ENCODE measurements at regions not wholly inside any gene's neighbourhood (a gene's known extent, or its start where the extent isn't known, plus 50 kb on each side); places are given as distances from the start of the nearest gene placed in this dataset.

DNA sequence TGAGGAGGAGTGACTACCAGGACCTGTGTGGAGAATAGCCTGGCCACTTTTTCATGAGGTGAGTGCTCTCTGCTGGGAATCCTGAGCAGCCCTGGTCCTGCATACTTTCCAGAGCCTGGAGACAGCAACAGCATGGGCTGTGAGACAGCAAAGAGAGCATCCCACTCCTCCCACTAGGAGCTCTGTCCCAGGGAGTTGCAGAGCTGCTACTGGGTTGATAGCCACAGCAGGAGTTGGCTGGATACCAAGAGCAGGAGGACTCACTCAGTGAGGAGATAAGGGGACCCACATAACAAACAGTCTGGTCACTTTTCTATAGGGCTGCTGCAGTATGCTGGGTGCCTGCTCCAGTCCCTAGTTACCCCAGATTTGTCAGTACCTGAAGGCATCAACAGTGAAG, 439.3 kb upstream of the CDH8 start:
- Mint-ChIP-seq H3K9me3 (ENCODE audit: low read depth) (peaks cover 25% of the 10 kb centered on the region), H3K27me3 (no peaks in the 10 kb centered on the region), H3K4me1 (no peaks in the 10 kb centered on the region), H3K27ac (no peak overlapping the region), H3K36me3 (no peaks in the 10 kb centered on the region), H3K4me3 (no peak overlapping the region)
- ATAC-seq (no peak), DNase-seq (no peak)
- CTCF ChIA-PET, result no interaction called here

DNA sequence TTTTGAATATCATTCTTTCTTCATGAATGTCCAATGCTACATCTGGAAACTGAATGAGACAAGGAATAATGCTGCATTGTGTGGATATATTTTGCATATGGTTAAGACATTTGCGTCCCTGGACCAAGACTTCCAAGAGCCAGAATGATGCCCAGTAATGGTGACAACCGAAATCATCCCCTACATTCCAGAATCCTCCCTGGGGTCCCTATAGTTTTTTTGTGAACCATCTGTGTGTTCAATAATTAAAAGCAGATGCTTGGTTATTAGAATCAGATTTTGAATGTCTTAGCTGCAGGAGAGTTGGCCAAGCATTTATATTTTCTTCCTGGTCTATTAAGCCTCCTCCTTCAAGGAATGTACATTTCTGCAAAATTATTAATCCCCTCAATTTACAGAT, 426.7 kb upstream of the CDH8 start:
- Mint-ChIP-seq H3K36me3 (no peaks in the 10 kb centered on the region), H3K9me3 (ENCODE audit: low read depth) (peaks cover 14% of the 10 kb centered on the region), H3K4me1 (no peaks in the 10 kb centered on the region)

DNA sequence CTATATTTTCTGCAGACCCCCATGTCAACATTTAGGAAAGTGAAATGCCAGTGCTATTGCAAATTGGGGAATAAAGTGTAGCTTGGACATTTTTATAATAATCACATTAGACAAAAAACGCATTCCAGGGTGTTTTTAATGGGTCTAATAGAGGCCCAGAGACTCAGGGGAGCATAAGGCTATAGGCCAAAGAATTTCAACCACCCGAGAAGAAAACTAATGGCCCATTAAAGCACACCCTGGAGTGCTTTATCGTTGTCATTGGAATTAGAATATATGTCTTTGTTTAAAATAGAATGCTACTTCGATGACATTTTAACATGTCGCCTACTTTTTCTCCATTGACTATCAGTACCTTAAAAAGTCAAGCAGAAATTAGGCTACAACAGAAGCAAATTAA, 414.1 kb upstream of the CDH8 start:
- CTCF ChIA-PET, result no interaction called here
- no peaks in the 10 kb centered on the region for H3K36me3 Mint-ChIP-seq
- DNase-seq (no peak), ATAC-seq (no peak)
- no peaks in the 10 kb centered on the region for H3K4me1 Mint-ChIP-seq
- no peak overlapping the region for H3K27ac Mint-ChIP-seq
- H3K27me3 Mint-ChIP-seq, result no peaks in the 10 kb centered on the region
- peaks cover 15% of the 10 kb centered on the region for H3K9me3 Mint-ChIP-seq (ENCODE audit: low read depth)
- no peak overlapping the region for H3K4me3 Mint-ChIP-seq

More for the DNA sequence above, 426.7 kb upstream of the CDH8 start:
- CTCF ChIA-PET, result no interaction called here
- DNase-seq, result no peak
- H3K27me3 Mint-ChIP-seq, result no peaks in the 10 kb centered on the region
- H3K27ac Mint-ChIP-seq, result no peak overlapping the region
- no peak overlapping the region for H3K4me3 Mint-ChIP-seq
- ATAC-seq, result no peak

DNA sequence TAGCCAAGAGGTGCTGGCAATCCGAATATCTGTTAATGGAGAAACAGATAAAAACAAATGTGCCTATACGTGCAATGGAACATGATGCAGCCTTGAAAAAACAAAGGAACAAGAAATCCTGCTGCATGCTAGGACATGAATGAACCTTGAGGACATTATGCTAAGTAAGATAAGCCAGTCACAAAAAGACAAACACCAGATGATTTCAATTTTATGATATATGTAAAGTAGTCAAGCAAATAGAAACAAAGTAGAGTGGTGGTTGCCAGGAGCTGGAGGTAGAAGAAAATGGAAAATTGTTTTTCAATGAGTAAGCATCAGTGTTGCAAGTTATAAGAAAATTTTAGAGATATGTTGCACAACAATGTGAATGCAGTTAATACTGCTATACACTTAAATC, 409.7 kb upstream of the CDH8 start:
- Mint-ChIP-seq H3K27me3 (no peaks in the 10 kb centered on the region), H3K4me3 (no peak overlapping the region), H3K36me3 (no peaks in the 10 kb centered on the region), H3K9me3 (ENCODE audit: low read depth) (peaks cover 5% of the 10 kb centered on the region), H3K27ac (no peak overlapping the region), H3K4me1 (no peaks in the 10 kb centered on the region)
- ATAC-seq, result no peak
- CTCF ChIA-PET, result no interaction called here
- no peak for DNase-seq

DNA sequence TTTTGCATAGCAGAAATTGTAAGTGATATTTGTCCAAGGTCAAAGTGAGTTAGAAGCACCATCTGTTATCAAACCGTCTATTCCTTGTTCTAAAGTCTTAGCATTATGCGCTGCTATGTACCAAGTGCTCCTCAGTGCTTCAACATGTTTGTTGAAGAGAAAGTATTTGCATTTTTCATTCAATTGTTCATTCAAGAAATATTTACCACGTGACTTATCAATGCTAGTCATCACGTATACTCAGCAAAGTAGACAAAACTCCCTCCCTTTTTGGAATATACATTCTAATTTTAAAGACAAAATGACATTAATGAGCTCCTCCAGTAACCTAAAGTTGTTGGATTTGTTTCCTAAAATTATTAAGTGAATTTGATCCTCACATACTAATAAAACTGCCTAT, 388.0 kb upstream of the CDH8 start:
- CTCF ChIA-PET, result no interaction called here

DNA sequence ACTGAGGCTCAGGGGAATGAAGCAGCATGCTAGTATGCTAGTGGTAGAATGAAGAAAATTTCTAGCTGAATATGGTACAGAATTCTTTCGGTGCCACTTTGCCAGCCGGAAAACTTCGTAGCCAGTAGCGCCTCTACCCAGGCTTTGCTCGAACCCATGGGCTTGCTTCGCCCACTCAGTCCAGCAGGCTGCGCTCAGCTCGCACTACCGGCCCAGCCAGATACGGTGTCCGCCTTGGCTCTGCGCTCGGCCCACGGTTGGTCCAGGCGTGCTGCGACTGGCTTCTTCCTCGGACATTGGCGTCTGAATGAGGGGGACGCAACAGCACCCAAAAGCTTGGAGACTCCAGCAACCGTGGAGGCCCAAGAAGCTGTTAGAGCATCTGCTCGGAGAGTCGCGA, 372.5 kb upstream of the CDH8 start:
- H3K9me3 Mint-ChIP-seq (ENCODE audit: low read depth), result peaks cover 11% of the 10 kb centered on the region
- CTCF ChIA-PET, result no interaction called here
- H3K4me1 Mint-ChIP-seq, result no peaks in the 10 kb centered on the region
- no peaks in the 10 kb centered on the region for H3K36me3 Mint-ChIP-seq
- no peak for ATAC-seq
- no peak for DNase-seq
- H3K4me3 Mint-ChIP-seq, result no peak overlapping the region
- no peaks in the 10 kb centered on the region for H3K27me3 Mint-ChIP-seq
- no peak overlapping the region for H3K27ac Mint-ChIP-seq

More for the DNA sequence above, 388.0 kb upstream of the CDH8 start:
- peaks cover 3% of the 10 kb centered on the region for H3K9me3 Mint-ChIP-seq (ENCODE audit: low read depth)
- ATAC-seq, result no peak
- no peaks in the 10 kb centered on the region for H3K4me1 Mint-ChIP-seq
- no peak overlapping the region for H3K27ac Mint-ChIP-seq
- no peak for DNase-seq
- no peaks in the 10 kb centered on the region for H3K27me3 Mint-ChIP-seq
- no peaks in the 10 kb centered on the region for H3K36me3 Mint-ChIP-seq
- no peak overlapping the region for H3K4me3 Mint-ChIP-seq

DNA sequence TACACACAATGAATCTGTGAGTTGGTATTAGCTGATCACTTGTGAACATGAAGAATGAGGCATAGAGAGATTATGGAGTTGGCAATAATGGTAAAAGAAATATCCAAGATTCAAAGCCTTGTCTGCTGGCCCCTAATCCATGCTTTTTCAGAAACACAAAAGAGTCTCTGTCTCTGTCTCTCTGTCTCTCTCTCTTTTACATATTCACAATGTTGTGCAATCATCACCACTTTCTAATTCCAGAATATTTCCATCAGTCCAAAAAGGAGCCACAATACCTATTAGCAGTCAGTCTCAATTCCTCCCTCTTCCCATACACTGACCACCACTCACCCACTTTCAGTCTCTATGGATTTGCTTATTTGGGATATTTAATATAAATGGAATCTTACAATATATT, 370.1 kb upstream of the CDH8 start:
- Mint-ChIP-seq H3K27ac (no peak overlapping the region), H3K4me3 (no peak overlapping the region), H3K27me3 (no peaks in the 10 kb centered on the region), H3K36me3 (no peaks in the 10 kb centered on the region), H3K9me3 (ENCODE audit: low read depth) (peaks cover 14% of the 10 kb centered on the region), H3K4me1 (no peaks in the 10 kb centered on the region)
- ATAC-seq (no peak), DNase-seq (no peak)
- CTCF ChIA-PET, result no interaction called here

DNA sequence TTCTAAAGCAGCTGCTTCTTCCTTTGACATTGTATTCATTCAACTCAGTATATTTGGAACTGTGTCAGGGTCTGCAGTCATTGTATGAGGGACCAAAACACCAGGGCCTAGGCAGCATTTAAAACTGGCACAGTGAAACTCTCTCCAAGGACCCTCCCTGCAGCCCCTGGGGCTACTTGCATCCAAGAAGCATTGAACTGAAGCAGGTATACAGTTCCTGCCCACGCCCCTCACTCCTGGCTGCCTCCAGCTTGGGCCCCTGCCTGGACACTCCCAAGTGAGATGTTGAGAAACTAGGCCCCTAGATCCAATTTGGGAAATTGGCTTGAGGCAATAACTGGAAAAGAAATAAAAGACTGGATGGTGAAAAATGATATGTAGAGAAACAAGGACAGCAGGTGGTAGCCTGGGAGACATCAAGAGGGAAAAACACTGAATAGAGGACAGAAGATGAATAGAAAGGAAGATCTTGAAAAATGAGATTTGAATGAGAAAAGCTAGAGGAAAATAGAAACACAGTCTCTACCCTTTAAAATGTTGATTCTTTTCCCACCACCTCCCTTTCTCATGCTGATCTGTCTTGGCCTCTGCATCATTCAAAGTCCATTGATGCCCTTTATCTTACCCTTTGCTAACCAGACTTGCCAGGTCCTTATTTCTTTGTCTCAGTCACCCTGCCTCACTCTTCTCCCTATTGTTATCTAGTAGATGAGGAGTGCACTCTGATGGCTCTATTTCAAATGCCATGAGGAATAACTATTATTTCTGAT, 368.8 kb upstream of the CDH8 start:
- Mint-ChIP-seq H3K27ac (no peak overlapping the region), H3K4me1 (no peaks in the 10 kb centered on the region), H3K9me3 (ENCODE audit: low read depth) (peaks cover 16% of the 10 kb centered on the region), H3K27me3 (no peaks in the 10 kb centered on the region), H3K4me3 (no peak overlapping the region), H3K36me3 (no peaks in the 10 kb centered on the region)
- DNase-seq (no peak), ATAC-seq (no peak)
- CTCF ChIA-PET, result no interaction called here

DNA sequence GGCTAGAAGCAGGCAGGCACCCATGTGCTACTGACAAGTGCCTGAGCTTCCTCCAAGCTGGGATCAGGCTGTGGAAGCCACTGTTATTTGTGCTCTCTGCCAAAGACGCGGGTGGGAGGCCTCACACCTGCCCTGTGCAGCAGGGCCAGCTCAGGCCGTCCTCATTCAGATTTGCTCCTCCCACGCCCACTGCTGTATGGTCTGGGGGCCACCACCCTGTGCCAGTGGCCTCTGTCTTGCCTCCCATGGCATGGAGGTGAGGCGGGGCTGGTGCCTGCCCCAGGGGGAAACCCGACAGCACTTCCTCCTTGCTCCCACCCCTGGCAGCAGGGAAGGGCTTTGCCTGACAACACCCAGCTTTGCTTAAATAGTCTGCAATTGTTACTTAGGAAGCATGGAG, 356.5 kb upstream of the CDH8 start:
- Mint-ChIP-seq H3K27me3 (no peaks in the 10 kb centered on the region), H3K4me3 (no peak overlapping the region), H3K27ac (no peak overlapping the region), H3K36me3 (no peaks in the 10 kb centered on the region), H3K4me1 (no peaks in the 10 kb centered on the region), H3K9me3 (ENCODE audit: low read depth) (peaks cover 5% of the 10 kb centered on the region)
- CTCF ChIA-PET, result no interaction called here
- DNase-seq, result no peak
- no peak for ATAC-seq

DNA sequence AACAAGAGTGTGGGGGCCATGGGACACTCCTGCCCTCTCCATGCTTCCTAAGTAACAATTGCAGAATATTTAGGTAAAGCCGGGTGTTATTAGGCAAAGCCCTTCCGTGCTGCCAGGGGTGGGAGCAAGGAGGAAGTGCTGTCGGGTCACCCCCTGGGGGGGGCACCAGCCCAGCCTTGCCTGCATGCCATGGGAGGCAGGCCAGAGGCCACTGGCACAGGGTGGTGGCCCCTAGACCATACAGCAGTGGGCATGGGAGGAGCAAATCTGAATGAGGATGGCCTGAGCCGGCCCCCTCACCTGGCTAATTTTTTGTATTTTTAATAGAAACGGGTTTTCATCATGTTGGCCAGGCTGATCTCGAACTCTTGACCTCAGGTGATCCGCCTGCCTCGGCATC, 355.7 kb upstream of the CDH8 start:
- no peaks in the 10 kb centered on the region for H3K4me1 Mint-ChIP-seq
- no peak overlapping the region for H3K27ac Mint-ChIP-seq
- ATAC-seq, result no peak
- no peaks in the 10 kb centered on the region for H3K36me3 Mint-ChIP-seq
- no peaks in the 10 kb centered on the region for H3K27me3 Mint-ChIP-seq
- H3K4me3 Mint-ChIP-seq, result no peak overlapping the region
- peaks cover 10% of the 10 kb centered on the region for H3K9me3 Mint-ChIP-seq (ENCODE audit: low read depth)
- CTCF ChIA-PET, result no interaction called here
- DNase-seq, result no peak

DNA sequence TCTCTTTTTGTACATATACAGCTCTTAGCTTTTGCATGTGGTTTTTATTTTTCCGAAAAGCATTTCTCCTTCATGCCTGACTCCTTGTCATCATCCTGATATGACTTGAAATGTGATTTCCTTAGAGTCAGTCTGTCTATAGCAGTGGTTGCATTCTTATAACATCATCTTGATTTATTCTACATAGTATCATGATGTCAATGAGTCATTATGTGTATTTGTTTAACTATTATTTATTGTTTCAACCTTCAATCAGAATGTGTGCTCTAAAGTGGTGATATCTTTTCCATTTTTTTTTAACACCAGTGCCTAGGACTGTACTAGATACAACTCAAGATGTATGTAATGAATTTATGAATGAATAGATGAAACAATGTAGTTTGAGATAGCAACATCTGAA, 354.9 kb upstream of the CDH8 start:
- Mint-ChIP-seq H3K4me1 (no peaks in the 10 kb centered on the region), H3K4me3 (no peak overlapping the region), H3K9me3 (ENCODE audit: low read depth) (peaks cover 7% of the 10 kb centered on the region), H3K27ac (no peak overlapping the region), H3K27me3 (no peaks in the 10 kb centered on the region), H3K36me3 (no peaks in the 10 kb centered on the region)
- ATAC-seq (no peak), DNase-seq (no peak)
- CTCF ChIA-PET, result no interaction called here

DNA sequence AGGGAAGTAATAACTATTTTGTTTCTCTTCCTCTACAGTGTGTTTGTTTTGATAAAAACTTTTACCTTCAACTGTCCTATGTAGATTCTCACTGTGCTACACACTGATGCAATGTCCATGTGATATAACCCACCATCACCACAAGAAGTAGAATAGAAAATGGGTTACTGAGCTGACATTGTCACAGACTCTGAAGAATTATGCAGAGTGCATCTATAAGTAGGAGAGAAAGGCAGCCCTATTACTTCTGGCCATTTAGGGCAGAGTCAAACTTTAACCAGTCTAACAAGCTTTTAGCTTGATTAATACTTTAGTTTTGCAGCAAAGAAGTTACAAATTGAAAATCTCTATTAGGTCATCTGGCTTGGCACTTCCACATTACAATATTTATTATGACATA, 354.0 kb upstream of the CDH8 start:
- Mint-ChIP-seq H3K4me3 (no peak overlapping the region), H3K36me3 (no peaks in the 10 kb centered on the region), H3K9me3 (ENCODE audit: low read depth) (peaks cover 10% of the 10 kb centered on the region), H3K27me3 (no peaks in the 10 kb centered on the region), H3K4me1 (no peaks in the 10 kb centered on the region), H3K27ac (no peak overlapping the region)
- no peak for DNase-seq
- ATAC-seq, result no peak
- CTCF ChIA-PET, result no interaction called here

DNA sequence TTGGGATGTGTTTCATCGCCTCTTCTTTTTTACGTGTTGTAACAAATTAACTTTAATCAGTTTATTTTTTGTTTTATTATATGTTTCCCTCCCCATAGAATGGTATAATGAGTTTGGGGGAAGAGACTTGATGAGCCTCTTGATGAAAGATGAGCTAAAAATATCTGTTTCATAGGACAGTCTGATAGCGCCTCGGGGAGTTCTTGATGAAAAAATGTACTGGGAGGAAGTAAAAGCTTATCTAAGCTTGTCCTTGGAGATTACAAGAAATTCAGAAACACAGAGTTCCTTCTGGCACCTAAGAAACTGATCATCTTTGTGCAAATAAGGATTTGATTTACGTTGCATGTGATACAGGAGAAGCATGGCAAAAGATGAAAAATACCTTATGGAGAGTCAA, 350.2 kb upstream of the CDH8 start:
- Mint-ChIP-seq H3K27me3 (no peaks in the 10 kb centered on the region), H3K4me1 (no peaks in the 10 kb centered on the region), H3K4me3 (no peak overlapping the region), H3K9me3 (ENCODE audit: low read depth) (peaks cover 11% of the 10 kb centered on the region), H3K36me3 (no peaks in the 10 kb centered on the region), H3K27ac (no peak overlapping the region)
- DNase-seq (no peak), ATAC-seq (no peak)
- CTCF ChIA-PET, result no interaction called here

DNA sequence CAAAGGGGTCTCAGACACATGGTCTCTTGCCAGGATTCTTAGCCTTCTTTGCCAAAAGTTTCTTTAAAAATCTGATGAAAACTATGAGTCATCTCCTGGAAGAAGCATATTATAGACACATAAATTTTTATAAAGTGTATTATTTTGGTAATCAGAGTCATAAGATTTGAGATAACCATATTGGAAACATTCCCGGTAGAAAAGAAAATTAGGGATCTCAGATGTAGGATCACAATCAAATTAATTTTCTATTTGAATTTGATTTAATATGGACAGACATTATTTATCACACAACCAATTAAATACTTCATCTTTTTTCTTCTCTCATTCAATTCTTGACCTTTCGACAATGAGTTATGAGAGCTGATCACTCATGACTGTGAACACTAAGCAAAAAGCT, 347.7 kb upstream of the CDH8 start:
- no peaks in the 10 kb centered on the region for H3K4me1 Mint-ChIP-seq
- H3K4me3 Mint-ChIP-seq, result no peak overlapping the region
- H3K36me3 Mint-ChIP-seq, result no peaks in the 10 kb centered on the region
- H3K27me3 Mint-ChIP-seq, result no peaks in the 10 kb centered on the region
- CTCF ChIA-PET, result no interaction called here
- peaks cover 9% of the 10 kb centered on the region for H3K9me3 Mint-ChIP-seq (ENCODE audit: low read depth)
- H3K27ac Mint-ChIP-seq, result no peak overlapping the region
- ATAC-seq, result no peak
- no peak for DNase-seq

DNA sequence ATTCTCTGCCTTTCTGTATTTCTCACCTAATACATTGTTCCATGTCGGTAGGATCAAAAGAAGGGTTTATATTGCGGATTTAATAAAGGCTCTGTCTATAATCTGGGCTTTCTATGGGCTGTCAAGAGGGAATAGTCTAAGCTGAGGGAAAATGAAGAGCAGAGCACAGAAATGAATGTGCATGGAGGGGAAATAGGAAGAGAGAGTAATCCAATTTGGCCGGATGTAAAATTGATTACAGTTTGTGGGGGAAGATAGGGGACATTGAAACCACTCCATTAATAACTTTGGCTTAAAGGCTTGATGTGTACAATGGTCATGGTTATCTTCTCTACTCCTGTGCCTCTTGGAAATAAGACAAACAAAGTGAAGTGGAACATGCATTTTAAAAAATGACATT, 334.2 kb upstream of the CDH8 start:
- CTCF ChIA-PET, result no interaction called here
- no peak for ATAC-seq

More for the DNA sequence above, 334.2 kb upstream of the CDH8 start:
- no peak overlapping the region for H3K27ac Mint-ChIP-seq
- H3K27me3 Mint-ChIP-seq, result no peaks in the 10 kb centered on the region
- DNase-seq, result no peak
- peaks cover 12% of the 10 kb centered on the region for H3K9me3 Mint-ChIP-seq (ENCODE audit: low read depth)
- no peak overlapping the region for H3K4me3 Mint-ChIP-seq
- no peaks in the 10 kb centered on the region for H3K4me1 Mint-ChIP-seq
- no peaks in the 10 kb centered on the region for H3K36me3 Mint-ChIP-seq
